ENCODE measurements at regions not wholly inside any gene's neighbourhood (a gene's known extent, or its start where the extent isn't known, plus 50 kb on each side); places are given as distances from the start of the nearest gene placed in this dataset.

GRCh38 chrX:122945328-122945727 lies 238.8 kb upstream of the GRIA3 start:
- no peak for TF ChIP-seq CTCF (IDR thresholded peaks at IDR 0.05; ENCODE audit: low read depth, low read length, poor library complexity, severe bottlenecking)
- no peak for TF ChIP-seq EZH2phosphoT487 (IDR thresholded peaks at IDR 0.05; ENCODE audit: borderline replicate concordance, low read length)
